GM18861 (cell line): ENCODE measurements at regions not wholly inside any gene's neighbourhood (a gene's known extent, or its start where the extent isn't known, plus 50 kb on each side); places are given as distances from the start of the nearest gene placed in this dataset.
"Not testable (repeated sequence)": the region's sequence is repeated elsewhere in the genome, so short reads cannot be mapped to it uniquely, and the experiment has no call there.

ENCODE experiments used
- ATAC-seq: cut with Tn5 transposase; IDR thresholded peaks from one replicate; pipeline ENCODE4 v1.9.1; 2021; ENCODE audit not compliant: unreplicated experiment

- ATAC-seq: not testable (repeated sequence)
Observed at GRCh38 chr16:73099601-73100000, 51.7 kb upstream of the ZFHX3 start.
